HL-60 (cell line): ENCODE measurements at regions not wholly inside any gene's neighbourhood (a gene's known extent, or its start where the extent isn't known, plus 50 kb on each side); places are given as distances from the start of the nearest gene placed in this dataset.

Experiments
- DNase-seq, 2 experiments: peaks; one replicate each; pipeline ENCODE4 v3.0.0-alpha.2; 2010 to 2020; ENCODE audit warnings: low read depth in 1 of 2, low spot score in 1 of 2
- H3K27ac ChIP-seq: fragments of 250-450 bp; sonication (Bioruptor Pico); replicated peaks from 2 replicates; pipeline ENCODE4 v1.5.1; 2020; ENCODE audit warnings: mild to moderate bottlenecking, moderate library complexity
- H3K27me3 ChIP-seq: fragments of 250-450 bp; sonication (Bioruptor Pico); 2 replicates; pipeline ENCODE4 v1.5.1; 2021; ENCODE audit warnings: mild to moderate bottlenecking, moderate library complexity; ENCODE audit not compliant: insufficient read depth, poor library complexity, severe bottlenecking
- H3K4me3 ChIP-seq: replicated peaks from 2 replicates; pipeline ENCODE4 v1.5.1; 2011; ENCODE audit warnings: mild to moderate bottlenecking, control low read depth, low read length; ENCODE audit not compliant: insufficient read depth
- CTCF ChIP-seq: IDR thresholded peaks from one replicate; pipeline ENCODE4 v1.5.1; 2011; ENCODE audit warnings: low read length, control low read depth, inconsistent platforms; ENCODE audit not compliant: insufficient read depth
- GABPA ChIP-seq: IDR thresholded peaks from 2 replicates; pipeline ENCODE4 v1.6.1; 2012; ENCODE audit warnings: low read depth
- POLR2AphosphoS5 ChIP-seq: IDR thresholded peaks from 2 replicates; pipeline ENCODE4 v1.6.1; 2012; ENCODE audit warnings: low read depth
- REST ChIP-seq: IDR thresholded peaks from 2 replicates; pipeline ENCODE4 v1.6.1; 2012; ENCODE audit warnings: low read depth; ENCODE audit not compliant: insufficient replicate concordance
- SPI1 ChIP-seq: IDR thresholded peaks from 2 replicates; pipeline ENCODE4 v1.6.1; 2012; ENCODE audit warnings: low read depth, mild to moderate bottlenecking, borderline replicate concordance

GRCh38 chr6:140436023-140436811 is 1061.8 kb upstream of the CITED2 start:
- Histone ChIP-seq H3K27me3 (no peaks in the 10 kb centered on the region), H3K4me3 (no peak overlapping the region), H3K27ac (no peak overlapping the region)
- DNase-seq, result no peak
- TF ChIP-seq GABPA (no peak), REST (no peak), CTCF (no peak), SPI1 (no peak), POLR2AphosphoS5 (no peak)

- no peak for TF ChIP-seq POLR2AphosphoS5
- no peak for TF ChIP-seq CTCF
- no peak for TF ChIP-seq GABPA
- no peak for TF ChIP-seq SPI1
- TF ChIP-seq REST, result no peak
- H3K27ac ChIP-seq, result no peak overlapping the region
- H3K4me3 ChIP-seq, result no peak overlapping the region
Measured at GRCh38 chr6:140434761-140435160, 1060.3 kb upstream of the CITED2 start.

GRCh38 chr6:140433072-140433471 is 1058.6 kb upstream of the CITED2 start:
- no peak overlapping the region for H3K27ac ChIP-seq

More at GRCh38 chr6:140434761-140435160, 1060.3 kb upstream of the CITED2 start:
- no peaks in the 10 kb centered on the region for H3K27me3 ChIP-seq
- no peak for DNase-seq

More at GRCh38 chr6:140433072-140433471, 1058.6 kb upstream of the CITED2 start:
- DNase-seq, result no peak
- no peaks in the 10 kb centered on the region for H3K27me3 ChIP-seq
- H3K4me3 ChIP-seq, result no peak overlapping the region
- no peak for TF ChIP-seq REST
- no peak for TF ChIP-seq POLR2AphosphoS5
- no peak for TF ChIP-seq SPI1
- TF ChIP-seq CTCF, result no peak
- no peak for TF ChIP-seq GABPA
